ENCODE measurements at regions not wholly inside any gene's neighbourhood (a gene's known extent, or its start where the extent isn't known, plus 50 kb on each side); places are given as distances from the start of the nearest gene placed in this dataset.

DNA sequence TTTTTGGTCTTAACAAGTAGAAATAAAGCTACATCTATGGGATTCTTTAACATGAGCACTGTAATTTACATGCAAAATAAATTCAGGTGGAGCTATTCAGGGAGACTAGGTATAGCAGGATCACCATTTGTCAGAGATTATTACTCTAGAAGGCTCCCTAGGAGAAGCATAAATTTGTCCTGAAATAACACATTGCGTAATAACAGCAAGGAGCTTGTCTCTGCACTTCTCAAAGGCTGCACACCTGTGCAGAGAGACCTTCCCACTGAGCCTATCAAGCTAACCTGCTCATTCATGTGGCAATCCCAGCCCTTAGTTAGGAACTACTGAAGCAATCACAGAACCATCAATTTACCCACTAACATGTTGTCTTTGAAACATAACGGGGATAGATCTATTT, 437.4 kb upstream of the MC4R start:
- no peak for DNase-seq

DNA sequence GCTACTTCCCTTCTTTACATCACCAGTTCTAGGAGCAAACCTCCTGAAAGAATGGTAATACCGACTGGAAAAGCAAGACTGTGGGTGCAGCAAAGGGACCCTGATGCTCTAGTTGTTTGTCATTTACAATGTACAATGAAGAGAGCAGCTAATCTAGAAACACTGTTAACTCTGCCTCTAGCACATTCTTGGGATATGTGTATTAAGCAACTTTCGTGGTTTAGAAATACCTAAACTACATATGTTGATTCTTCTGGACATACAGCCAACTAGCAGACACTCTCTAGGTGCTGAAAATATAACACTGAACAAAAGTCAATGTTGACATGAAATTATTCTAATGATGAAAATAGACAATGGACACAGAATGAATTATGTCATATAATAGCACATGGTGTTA, 440.3 kb upstream of the MC4R start:
- DNase-seq = no peak

DNA sequence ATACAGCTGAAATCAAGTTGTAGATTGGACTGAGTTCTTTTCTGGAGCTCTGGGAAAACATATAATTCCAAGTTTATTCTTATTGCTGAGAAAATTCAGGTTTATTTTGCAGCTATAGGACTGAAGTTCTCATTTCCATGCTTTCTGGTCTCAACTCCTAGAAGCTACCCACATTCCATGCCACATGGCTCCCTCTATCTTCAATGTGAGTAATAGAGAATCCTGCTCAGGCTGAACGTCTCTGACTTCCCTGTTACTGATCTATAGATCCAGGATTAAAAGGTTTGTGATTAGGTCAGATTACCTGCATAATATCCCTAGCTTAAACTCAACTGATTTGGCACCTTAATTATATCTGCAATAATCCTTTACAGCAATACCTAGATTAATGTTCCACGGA, 453.8 kb upstream of the MC4R start:
- DNase-seq = no peak

DNA sequence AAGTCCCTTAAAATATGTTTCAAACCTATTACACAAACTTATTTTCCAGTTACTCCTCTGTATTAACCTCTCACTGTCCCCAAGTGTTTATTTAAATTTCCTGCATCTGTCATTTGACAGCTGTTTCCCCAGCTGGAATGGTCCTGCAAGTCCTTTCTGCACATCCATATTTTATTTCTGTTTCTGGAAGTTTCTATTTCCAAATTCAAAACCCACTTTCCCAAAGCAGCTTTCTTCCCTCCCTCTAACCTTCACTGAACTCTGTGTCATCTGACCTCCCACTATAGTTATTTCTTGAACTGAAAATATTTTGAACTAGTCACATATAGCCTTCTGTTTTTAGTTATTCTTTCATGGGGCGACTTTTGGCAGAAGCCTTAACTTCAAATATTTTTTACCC, 459.4 kb upstream of the MC4R start:
- no peak for DNase-seq

DNA sequence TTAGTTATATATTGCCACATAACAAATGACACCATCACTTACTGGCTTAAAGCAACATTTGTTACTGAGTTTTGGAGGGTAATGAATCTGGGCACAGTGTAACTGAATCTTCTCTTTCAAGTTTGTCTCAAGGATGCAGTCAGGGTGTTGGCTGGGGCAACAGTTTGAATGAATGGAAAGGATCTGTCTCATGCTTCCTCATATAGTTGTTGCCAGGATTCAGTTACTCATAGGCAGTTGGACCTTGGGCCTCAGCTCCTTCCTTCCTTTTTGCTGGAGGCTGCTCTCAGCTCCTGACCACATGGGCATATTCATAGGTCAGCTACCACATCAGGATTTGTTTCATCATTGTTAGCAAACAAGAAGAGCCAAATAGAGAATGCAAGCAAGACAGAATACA, 466.1 kb upstream of the MC4R start:
- no peak for DNase-seq

DNA sequence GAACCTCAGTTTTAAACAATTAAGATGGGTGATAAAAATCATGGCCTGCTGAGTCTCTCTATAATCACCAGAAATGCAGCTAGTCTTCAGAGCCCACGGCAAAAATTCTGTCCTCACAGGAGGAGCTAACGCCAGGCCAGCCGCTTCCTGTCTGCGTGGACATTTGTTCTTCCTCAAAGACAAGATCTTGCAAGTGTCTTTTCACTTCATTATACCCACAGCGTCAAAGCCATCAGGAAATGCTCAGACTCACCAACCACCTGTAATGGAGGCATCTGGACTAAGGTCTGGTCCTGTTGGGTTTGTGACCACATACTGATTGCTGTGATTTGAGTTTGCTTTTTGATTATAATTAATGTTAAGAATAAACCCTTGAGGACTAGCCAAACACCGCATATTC, 473.8 kb upstream of the MC4R start:
- no peak for DNase-seq

DNA sequence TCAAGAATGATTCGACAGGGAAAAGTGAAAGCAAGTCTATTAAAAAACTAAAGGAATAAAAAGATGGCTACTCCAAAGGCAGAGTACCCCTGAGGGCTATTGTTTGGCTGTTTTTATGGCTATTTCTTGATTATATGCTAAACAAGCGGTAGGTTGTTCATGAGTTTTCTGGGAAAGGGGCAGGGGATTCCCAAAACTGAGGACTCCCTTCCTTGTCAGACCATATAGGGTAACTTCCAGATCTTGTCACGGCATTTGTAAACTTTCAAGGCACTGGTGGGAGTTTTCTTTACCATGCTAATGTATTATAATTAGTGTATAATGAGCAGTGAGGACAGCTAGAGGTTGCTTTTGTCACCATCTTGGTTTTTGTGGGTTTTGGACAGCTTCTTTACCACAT, 474.9 kb upstream of the MC4R start:
- no peak for DNase-seq

DNA sequence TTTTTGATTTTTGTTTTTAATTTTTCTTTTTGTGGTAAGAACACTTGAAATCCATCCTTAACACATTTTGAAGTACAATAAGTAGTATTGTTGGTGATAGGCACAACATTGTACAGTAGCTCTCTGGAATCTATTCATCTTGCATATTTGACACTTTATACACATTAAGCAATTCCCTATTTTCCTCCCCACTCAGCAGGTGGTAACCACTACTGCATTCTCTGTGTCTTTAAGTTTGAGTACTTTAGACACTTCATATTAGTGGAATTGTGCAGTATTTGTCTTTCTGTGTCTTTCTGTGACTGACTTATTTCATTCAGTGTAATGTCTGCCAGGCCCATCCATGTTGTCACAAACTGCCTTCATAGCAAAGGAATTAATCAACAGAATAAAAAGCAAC, 471.7 kb upstream of the CDH20 start:
- DNase-seq = no peak

DNA sequence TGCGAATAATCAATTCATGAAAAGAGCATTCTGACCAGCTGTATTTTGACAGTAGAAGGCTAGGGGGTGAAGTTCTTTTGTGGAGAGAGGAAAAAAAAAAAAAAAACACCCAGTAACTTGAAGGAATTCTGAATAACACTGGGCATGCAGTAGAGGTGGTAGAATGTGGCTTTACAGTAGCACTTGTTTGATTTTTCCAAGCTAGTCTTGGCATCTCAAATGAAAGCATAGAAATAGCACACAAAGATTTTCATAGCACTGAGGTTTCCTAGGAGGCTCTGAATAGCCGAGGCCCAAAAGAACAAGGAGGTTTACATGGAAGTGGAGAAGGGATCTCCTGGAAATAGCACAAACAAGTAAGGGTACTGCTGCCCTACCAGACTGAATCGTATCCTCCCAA, 470.2 kb upstream of the CDH20 start:
- no peak for DNase-seq

DNA sequence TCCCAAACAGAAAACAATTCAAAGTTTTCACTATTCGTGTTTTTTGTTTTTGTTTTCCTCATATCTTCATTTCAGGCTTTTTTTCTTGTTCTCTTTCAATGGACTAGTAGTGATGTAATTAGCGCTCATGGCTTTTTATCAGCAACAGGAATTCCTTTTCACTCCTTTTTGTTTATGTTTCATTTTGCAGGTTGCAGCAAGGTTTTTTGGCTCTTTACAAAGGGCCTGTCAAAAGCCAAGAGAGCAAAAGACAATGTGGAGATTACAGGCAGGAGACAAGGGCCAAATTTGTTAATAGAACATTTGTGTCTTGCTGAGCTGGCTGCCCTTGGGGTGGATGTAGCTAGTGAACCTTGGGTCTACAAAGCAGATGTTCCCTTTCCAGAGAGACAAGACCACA, 467.4 kb upstream of the CDH20 start:
- no peak for DNase-seq

DNA sequence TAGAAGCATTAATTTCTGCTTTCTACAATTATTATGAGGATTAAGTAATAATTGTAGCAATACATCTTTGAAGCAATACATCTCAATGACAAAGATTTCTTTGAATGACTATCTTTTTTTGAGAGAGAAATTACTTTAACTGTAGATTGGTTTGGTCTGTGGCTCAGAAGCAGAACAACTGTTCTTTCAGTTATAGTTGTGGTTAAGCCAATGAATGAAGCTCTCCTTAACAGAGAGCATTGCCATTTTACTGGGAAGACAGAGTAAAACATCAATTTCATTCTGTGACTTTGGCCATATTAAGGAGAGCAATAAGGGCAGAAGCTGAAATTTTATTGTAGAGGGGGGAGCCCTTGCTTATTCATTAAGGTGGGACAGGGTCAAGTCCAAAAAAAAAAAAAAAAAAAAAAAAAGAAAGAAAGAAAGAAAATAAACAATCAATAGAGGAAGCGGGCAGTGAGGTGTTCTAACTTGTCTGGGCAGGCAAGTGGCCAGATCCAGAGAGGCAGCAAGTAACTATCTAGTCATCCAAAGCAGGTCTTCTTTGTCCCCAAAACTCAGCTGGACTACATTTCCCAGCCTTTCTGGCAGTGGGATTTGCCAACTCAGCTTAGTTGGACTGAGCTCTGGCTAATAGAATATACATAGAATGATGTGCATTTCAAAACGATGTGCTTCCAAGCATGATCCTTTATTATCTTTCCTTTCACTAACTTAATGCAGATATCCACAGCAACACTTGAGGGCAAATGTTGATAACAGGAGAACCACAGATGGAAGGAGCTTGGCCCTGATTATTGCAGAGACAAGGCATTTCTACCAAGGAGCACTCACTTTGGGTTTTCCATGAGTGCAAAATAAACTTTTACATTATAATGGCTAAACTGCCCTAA, 462.7 kb upstream of the CDH20 start:
- no peak for DNase-seq

DNA sequence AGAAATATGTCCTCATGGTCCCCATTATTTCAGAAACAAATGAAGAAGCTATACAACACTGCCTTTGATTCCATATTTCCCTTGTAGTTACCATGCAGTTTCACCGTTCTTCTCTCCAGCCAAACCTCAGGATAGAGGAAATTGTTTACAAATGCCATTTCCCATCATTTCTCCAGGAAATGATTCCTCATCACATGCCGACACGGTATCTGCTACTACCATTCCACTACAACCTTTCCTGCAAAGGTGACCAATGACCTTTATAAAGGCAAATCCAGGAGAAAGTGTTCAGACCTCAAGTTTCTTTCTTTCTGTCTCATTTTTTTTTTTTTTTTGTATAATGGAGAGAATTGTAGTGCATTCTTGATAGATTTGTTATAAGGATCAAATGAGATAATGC, 460.8 kb upstream of the CDH20 start:
- no peak for DNase-seq

DNA sequence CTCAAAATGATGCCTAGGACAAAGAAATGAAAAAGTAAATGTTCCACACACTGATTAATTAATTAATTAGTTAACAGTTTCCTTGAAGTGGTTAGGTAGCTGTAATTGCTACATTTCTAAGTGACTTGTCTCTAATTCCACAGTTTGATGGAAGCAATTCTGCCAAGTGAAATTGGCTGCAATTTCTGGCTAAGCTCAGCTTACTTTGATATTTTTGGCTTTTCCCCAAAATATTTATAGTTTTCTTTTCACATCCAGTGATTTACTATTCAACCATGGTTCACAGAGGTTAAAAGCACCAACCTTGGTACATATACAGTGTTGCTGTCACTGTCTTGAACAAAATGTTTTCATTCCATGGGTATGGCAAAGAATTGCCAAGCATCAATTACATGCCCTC, 459.5 kb upstream of the CDH20 start:
- no peak for DNase-seq

DNA sequence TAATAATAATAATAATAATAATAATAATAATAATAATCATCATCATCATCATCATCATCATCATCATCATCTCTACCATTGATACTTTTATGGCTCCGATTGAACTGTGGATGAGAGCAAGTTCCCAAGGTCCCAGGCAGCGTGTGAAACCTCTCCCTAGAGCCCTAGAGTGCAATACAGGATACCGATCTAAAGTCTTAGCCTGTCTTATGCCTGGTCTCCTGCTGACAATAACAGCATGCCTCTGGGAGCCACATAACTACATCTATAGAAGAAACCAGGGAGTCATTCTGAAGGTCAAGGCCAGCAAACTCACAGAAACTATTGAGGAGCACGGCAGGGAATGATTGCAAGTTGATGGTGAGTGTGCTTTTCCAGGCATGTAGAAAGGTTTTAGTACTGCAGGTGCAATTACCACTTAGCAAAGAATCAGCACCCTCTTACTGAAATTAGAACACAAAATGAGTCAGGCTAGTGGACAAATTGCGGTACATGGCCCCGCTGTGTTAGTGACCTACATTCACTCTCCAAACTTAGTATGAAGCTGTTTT, 457.2 kb upstream of the CDH20 start:
- DNase-seq = no peak

DNA sequence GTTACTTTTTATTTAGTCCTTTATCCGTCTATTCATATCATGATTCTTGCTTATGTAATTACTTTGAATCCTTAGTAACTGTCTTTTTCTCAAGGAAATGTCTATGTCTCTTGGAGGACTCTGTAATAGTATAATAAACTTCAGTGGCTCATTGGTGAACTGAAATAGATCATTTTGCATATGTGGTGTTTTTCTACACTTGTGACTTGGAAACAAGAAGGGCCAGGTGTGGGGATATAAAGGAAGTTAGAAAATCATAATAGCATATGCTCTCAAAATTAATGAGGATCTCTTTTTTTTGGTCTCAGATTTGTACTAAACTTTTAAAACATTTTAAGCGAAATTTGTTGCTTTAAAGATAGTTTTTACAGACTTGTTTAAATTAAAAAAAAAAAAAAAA, 453.0 kb upstream of the CDH20 start:
- DNase-seq = no peak

DNA sequence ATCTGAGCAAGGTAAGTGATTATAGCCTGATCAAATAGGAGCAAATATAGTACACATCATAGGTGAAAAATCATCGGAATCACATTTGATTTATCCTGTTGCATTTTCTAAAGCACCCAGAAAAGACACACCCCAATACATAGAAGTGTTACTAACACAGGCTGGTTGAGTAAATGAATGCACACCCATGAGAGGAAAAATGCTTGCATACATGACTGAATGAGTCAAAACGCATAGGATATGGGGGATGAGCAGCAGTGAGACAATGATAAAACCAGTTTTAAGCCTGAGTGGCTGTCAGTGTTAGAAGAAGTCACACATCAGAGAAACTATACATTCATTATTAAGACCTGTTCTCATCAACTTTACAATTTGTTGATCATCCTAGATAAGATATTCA, 449.6 kb upstream of the CDH20 start:
- no peak for DNase-seq

DNA sequence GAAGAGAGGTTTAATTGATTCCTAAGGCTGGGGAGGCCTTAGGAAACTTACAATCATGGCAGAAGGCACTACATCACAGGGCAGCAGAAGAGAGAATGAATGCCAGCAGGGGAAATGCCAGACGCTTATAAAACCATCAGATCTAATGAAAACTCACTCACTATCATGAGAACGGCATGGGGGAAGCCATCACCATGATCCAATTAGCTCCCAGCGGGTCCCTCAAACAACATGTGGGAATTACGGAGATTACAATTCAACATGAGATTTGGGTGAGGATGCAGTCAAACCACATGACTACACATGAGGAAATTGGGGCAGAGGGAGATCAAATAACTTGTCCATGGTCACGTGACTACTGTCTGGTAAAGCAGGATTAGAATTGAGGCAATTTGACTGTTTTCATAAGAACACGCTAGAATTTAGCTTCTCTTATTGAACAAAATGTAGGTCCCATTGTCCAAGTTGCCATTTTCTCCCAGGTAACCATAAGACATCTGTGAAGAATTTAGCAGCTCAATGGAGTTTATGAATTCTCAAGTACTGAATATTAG, 445.1 kb upstream of the CDH20 start:
- DNase-seq = no peak

DNA sequence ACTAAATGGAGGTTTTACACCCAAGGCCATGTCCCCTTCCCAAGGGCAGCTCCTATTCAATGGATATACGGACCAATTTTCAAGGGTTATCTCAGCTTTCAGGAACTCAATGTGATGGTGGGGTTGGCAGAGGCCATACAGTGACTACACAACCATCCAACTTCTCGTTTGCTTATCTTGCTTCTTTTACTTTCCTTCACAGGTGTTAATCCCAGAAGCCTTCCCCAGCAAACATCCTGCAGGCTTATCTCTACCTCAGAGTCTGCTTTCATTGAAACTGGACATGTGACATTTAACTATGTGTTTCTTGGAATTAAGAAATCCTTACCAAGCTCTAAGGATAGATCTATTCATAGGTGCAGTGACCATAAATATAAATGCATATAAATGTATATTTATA, 443.8 kb upstream of the CDH20 start:
- no peak for DNase-seq

DNA sequence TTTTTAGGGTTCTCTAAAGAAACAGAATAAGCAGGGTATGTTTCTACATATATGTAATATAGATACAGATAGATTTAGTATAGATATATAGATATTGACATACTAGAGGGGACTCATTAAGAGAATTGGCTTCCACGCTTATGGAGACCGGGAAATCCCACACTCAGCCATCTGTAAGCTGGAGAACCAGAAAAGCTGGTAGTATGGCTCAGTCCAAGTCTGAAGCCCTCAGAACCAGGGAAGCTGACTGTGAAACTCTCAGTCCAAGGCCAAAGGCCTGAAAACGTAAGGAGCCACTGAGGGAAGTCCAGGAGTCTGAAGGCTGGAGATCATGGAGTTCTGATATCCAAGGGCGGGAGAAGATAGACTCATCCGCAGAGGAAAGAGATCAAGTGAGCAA, 441.3 kb upstream of the CDH20 start:
- no peak for DNase-seq

DNA sequence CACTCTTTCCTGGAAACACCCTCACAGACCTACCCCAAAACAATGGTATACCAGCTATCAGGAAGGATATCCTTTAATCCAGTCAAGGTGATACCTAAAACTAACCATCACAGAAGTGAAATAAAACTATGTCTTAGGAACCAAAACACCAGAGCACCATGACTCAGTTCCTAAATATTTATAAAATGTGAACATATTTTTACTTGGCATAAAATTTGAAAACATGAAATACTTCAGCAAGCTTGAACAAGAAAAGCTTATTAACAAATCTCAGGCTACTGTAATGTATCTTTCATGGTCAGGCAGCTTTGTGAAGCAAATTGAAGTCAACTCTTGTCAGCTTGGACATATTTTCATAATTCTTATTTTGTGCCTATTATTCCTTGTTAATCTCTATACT, 440.8 kb upstream of the CDH20 start:
- peak in 1 of 2 experiments; percentile 2 for DNase-seq

DNA sequence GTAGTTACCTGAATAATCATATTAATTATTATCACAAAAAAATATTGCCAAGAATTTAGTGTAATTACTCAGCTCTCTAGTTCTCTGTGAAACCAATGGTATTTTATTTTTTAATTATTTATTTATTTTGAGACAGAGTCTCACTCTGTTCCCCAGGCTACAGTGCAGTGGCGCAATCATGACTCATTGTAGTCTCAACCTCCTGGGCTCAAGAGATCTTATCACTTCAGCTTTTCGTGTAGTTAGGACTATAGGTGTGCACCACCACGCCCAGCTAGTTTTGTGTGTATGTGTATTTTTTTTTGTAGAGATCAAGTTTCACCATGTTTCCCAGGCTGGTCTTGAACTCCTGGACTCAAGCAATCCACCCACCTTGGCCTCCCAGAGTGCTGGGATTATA, 440.4 kb upstream of the CDH20 start:
- DNase-seq = peak in 1 of 2 experiments; percentile 16

DNA sequence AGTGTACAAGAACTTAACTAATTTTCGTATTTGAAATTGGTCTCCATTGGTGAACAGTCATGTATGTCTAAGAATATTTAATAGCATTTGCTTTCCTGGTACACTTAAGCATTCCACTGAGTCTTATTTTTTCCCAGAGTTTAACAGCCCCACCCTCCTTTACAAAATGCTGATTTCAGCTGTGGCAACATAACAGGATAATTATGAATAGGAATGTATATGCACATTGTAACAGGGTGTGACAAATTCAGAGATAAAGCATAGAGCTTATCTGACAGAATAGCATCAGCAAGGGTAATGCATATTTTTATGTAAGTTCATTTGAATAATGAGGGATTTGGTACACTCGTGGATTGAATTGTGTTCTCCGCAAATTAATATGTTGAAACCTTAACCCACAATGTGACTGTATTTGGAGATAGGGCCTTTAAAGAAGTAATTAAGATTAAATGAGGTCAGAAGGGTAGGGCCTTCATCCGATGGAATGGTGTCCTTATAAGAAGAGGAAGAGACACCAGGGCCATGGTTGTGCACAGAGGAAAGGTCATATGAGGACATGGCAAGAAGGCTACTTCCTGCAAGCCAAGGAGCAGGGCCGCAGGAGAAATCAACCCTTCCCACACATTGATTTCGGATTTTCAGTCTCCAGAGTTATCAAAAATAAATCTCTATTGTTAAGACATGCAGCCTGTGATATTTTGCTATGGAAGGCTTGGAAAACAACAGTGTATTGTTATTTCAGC, 439.7 kb upstream of the CDH20 start:
- no peak for DNase-seq

DNA sequence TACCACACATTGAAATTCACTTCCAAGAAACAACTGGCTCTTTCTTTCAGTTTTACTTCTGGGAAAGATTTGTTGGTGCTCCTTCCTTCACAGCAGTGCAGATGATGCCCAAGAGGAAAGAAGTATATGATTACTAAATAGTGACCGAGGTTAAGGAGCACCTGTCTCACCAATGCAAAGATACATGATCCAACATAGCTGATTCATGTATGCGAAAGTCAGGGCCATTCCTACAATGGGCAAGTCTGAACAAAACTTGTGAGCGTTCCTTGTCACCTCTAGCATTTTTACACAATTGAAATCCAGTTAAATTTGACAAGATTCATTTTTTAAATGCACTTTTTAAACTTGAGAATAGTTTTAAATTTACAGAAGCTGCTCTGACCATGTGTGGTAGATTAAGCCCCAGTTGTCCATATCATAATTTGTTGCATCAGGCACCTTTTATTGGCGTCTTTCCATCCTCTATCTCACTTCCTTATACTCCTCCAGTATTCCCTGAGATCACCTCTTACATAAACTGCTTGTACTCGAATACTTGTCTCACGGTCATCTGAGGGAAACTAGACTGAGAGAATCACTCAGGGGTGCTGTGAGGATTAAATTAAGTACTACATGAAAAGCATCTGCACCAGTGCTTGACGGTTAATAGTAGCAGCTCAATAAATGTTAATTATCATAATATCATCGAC, 438.8 kb upstream of the CDH20 start:
- DNase-seq = no peak

All from SW 1271 (cell line).